H1 (cell line): ENCODE measurements at regions not wholly inside any gene's neighbourhood (a gene's known extent, or its start where the extent isn't known, plus 50 kb on each side); places are given as distances from the start of the nearest gene placed in this dataset.

Experiments
- CTCF ChIA-PET: fragments of 300-600 bp; sonication (Branson Sonifier 250); formaldehyde crosslinking; loops from one replicate; lab custom pipeline; 2021; ENCODE audit not compliant: partially characterized antibody; lab: Charles Lee
- POLR2A ChIA-PET: fragments of 300-600 bp; sonication (Branson Sonifier 250); formaldehyde crosslinking; loops from one replicate; lab custom pipeline; 2021; ENCODE audit warnings: inconsistent platforms; ENCODE audit not compliant: partially characterized antibody; lab: Charles Lee
- DNase-seq, 2 experiments: peaks; one replicate each; pipeline versions ENCODE4 v3.0.0 to v3.0.0-alpha.2; 2010 to 2022; ENCODE audit warnings: low spot score in 2 of 2, low read depth in 1 of 2, mixed read lengths in 1 of 2
- FAIRE-seq: peaks from 2 replicates; lab custom pipeline; 2011; peaks lifted over from hg19 to GRCh38; lab: Jason Lieb, UNC
- H2AFZ ChIP-seq: 2 replicates; pipeline ENCODE4 v1.8.1; 2012; ENCODE audit warnings: low read length, inconsistent platforms
- H2AK5ac ChIP-seq: 2 replicates; pipeline ENCODE4 v1.6.1; 2013; ENCODE audit warnings: low read depth, low read length
- H2BK120ac ChIP-seq: replicated peaks from 2 replicates; pipeline ENCODE3; 2013; ENCODE audit warnings: low read depth, low read length, inconsistent platforms
- H2BK12ac ChIP-seq: 2 replicates; pipeline ENCODE4 v1.6.1; 2013; ENCODE audit warnings: low read depth, low read length
- H2BK15ac ChIP-seq: 2 replicates; pipeline ENCODE4 v1.6.1; 2013; ENCODE audit warnings: low read length
- H2BK20ac ChIP-seq: 2 replicates; pipeline ENCODE4 v1.6.1; 2013; ENCODE audit warnings: low read length
- H2BK5ac ChIP-seq: 2 replicates; pipeline ENCODE4 v1.6.1; 2013; ENCODE audit warnings: low read depth, low read length
- H3K14ac ChIP-seq: 2 replicates; pipeline ENCODE4 v1.6.1; 2013; ENCODE audit warnings: inconsistent platforms; ENCODE audit not compliant: insufficient read length
- H3K18ac ChIP-seq: 2 replicates; pipeline ENCODE4 v1.6.1; 2013; ENCODE audit warnings: low read length; ENCODE audit errors: extremely low read depth
- H3K23ac ChIP-seq: 2 replicates; pipeline ENCODE4 v1.6.1; 2013; ENCODE audit warnings: inconsistent platforms; ENCODE audit not compliant: insufficient read length
- H3K23me2 ChIP-seq: 2 replicates; pipeline ENCODE4 v1.6.1; 2013; ENCODE audit warnings: low read depth, low read length
- H3K27ac ChIP-seq: 2 replicates; pipeline ENCODE4 v1.6.1; 2011; ENCODE audit warnings: low read depth, low read length, inconsistent platforms
- H3K27me3 ChIP-seq, 4 experiments: replicated peaks in 1 of 4; 1 replicate in 1 of 4; 2 replicates in 3 of 4; pipeline versions ENCODE4 v1.6.1 to v1.8.1; 2011 to 2013; ENCODE audit warnings: low read length in 3 of 4, mild to moderate bottlenecking in 3 of 4, inconsistent platforms in 2 of 4, mixed read lengths in 2 of 4, moderate library complexity in 1 of 4; ENCODE audit not compliant: control insufficient read depth in 3 of 4, insufficient read depth in 3 of 4; ENCODE audit errors: extremely low read depth in 1 of 4
- H3K36me3 ChIP-seq, 4 experiments: 2 replicates each; pipeline versions ENCODE4 v1.6.1 to v1.8.1; 2011 to 2013; ENCODE audit warnings: mild to moderate bottlenecking in 4 of 4, low read length in 3 of 4, moderate library complexity in 2 of 4, control low read depth in 1 of 4, inconsistent platforms in 1 of 4; ENCODE audit not compliant: insufficient read depth in 4 of 4, control insufficient read depth in 2 of 4
- H3K4ac ChIP-seq: replicated peaks from 2 replicates; pipeline ENCODE3; 2013; ENCODE audit warnings: low read length, low read depth, mixed read lengths, inconsistent platforms; ENCODE audit not compliant: insufficient read length
- H3K4me1 ChIP-seq, 4 experiments: replicated peaks in 1 of 4; 1 replicate in 1 of 4; 2 replicates in 3 of 4; pipeline versions ENCODE4 v1.6.1 to v1.8.1; 2011 to 2013; ENCODE audit warnings: low read length in 3 of 4, inconsistent platforms in 2 of 4, mixed read lengths in 1 of 4; ENCODE audit not compliant: insufficient read depth in 4 of 4, control insufficient read depth in 3 of 4
- H3K4me2 ChIP-seq, 2 experiments: 2 replicates each; pipeline versions ENCODE4 v1.6.1 to v1.8.1; 2011 to 2013; ENCODE audit warnings: low read depth in 2 of 2, low read length in 2 of 2, control low read depth in 1 of 2, inconsistent platforms in 1 of 2, mild to moderate bottlenecking in 1 of 2; ENCODE audit not compliant: insufficient read depth in 1 of 2
- H3K4me3 ChIP-seq, 4 experiments: fragments of 200-600, 300-600 bp in 1 of 4; sonication (generic), shearing (Covaris generic), sonication (Bioruptor Twin) in 1 of 4; 2 replicates each; pipeline versions ENCODE4 v1.5.1 to v1.8.1; 2011 to 2016; ENCODE audit warnings: low read length in 4 of 4, low read depth in 3 of 4, control low read depth in 2 of 4, inconsistent platforms in 2 of 4, mild to moderate bottlenecking in 2 of 4, mixed read lengths in 1 of 4, moderate library complexity in 1 of 4; ENCODE audit not compliant: insufficient read depth in 2 of 4; ENCODE audit errors: extremely low read depth in 1 of 4
- H3K56ac ChIP-seq: replicated peaks from 2 replicates; pipeline ENCODE3; 2013; ENCODE audit warnings: low read depth, mild to moderate bottlenecking, mixed read lengths, low read length, inconsistent platforms; ENCODE audit not compliant: insufficient read length
- H3K79me1 ChIP-seq: 2 replicates; pipeline ENCODE4 v1.6.1; 2013; ENCODE audit warnings: low read depth, low read length, control low read depth
- H3K79me2 ChIP-seq, 2 experiments: 2 replicates each; pipeline versions ENCODE4 v1.6.1 to v1.8.1; 2012 to 2013; ENCODE audit warnings: low read length in 2 of 2, mild to moderate bottlenecking in 2 of 2, inconsistent platforms in 1 of 2; ENCODE audit not compliant: insufficient read depth in 2 of 2, control insufficient read depth in 1 of 2
- H3K9ac ChIP-seq, 4 experiments: replicated peaks in 1 of 4; 1 replicate in 1 of 4; 2 replicates in 3 of 4; pipeline versions ENCODE4 v1.6.1 to v1.8.1; 2011 to 2013; ENCODE audit warnings: low read depth in 3 of 4, low read length in 3 of 4, control low read depth in 2 of 4, mild to moderate bottlenecking in 2 of 4, moderate library complexity in 2 of 4, inconsistent platforms in 1 of 4; ENCODE audit errors: extremely low read depth in 1 of 4
- H3K9me3 ChIP-seq, 2 experiments: 2 replicates each; pipeline versions ENCODE4 v1.6.1 to v1.8.1; 2012 to 2013; ENCODE audit warnings: mild to moderate bottlenecking in 2 of 2, moderate library complexity in 2 of 2, control low read depth in 1 of 2, inconsistent platforms in 1 of 2, low read depth in 1 of 2, low read length in 1 of 2, mixed read lengths in 1 of 2; ENCODE audit not compliant: insufficient read depth in 2 of 2
- H4K20me1 ChIP-seq, 2 experiments: replicated peaks in 1 of 2; 2 replicates each; pipeline versions ENCODE3 to v1.8.1; 2011 to 2013; ENCODE audit warnings: inconsistent platforms in 2 of 2, low read length in 2 of 2, mild to moderate bottlenecking in 1 of 2; ENCODE audit not compliant: insufficient read depth in 2 of 2, control insufficient read depth in 1 of 2
- H4K5ac ChIP-seq: 2 replicates; pipeline ENCODE4 v1.6.1; 2013; ENCODE audit warnings: low read length, low read depth, mixed read lengths, inconsistent platforms; ENCODE audit not compliant: insufficient read length
- H4K8ac ChIP-seq: 2 replicates; pipeline ENCODE4 v1.8.0; 2013; ENCODE audit warnings: mild to moderate bottlenecking, moderate library complexity, low read length, inconsistent platforms; ENCODE audit not compliant: insufficient read depth; ENCODE audit errors: extremely low read depth
- H4K91ac ChIP-seq: replicated peaks from 2 replicates; pipeline ENCODE3; 2013; ENCODE audit warnings: low read length, mixed read lengths, inconsistent platforms; ENCODE audit not compliant: insufficient read length
- WGBS, 2 experiments: shearing (Covaris generic) in 1 of 2; methylation state at CpG; one replicate each; pipeline versions ENCODE4 v1.1.6 to v1.1.7; 2013 to 2015; ENCODE audit warnings: low lambda C conversion rate in 2 of 2, mixed read lengths in 2 of 2, inconsistent platforms in 1 of 2, low coverage in 1 of 2, missing lambda C conversion rate in 1 of 2; ENCODE audit not compliant: insufficient replicate concordance in 2 of 2, insufficient coverage in 1 of 2, insufficient read length in 1 of 2; ENCODE audit errors: extremely low coverage in 1 of 2, missing lambda C conversion rate in 1 of 2; 5-methylcytosine and 5-hydroxymethylcytosine counted together
- TF ChIP-seq, protein P1 (sequence below): fragments of 300-600 bp; sonication (generic); IDR thresholded peaks from 2 replicates; pipeline ENCODE4 v1.7.1; 2012; ENCODE audit warnings: low read length, moderate library complexity, mild to moderate bottlenecking, inconsistent platforms; ENCODE audit not compliant: insufficient replicate concordance

DNA sequence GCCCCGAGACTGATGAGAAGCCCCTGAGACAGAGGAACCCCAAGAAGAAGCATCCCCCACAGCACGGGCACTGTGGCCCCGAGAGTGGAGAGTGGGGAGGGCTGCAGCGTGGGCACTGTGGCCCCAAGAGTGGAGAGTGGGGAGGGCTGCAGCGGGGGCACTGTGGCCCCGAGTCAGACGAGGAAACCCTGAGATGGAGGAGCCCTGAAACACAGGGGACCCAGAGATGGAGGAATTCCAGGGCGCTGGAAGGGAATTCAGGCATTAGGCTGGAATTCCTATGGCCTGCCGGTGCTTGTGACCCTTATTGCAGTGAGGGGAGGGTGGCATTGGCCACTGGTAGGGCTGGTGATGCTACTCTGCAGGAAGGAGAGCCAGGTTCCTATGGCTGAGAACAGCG is 168.6 kb upstream of the SHH start:
- H3K79me1 ChIP-seq: no peaks in the 10 kb centered on the region
- H2AK5ac ChIP-seq: no peak overlapping the region
- H4K20me1 ChIP-seq: no peaks in the 10 kb centered on the region
- no peak overlapping the region for H4K8ac ChIP-seq
- no peak overlapping the region for H3K14ac ChIP-seq
- no peak overlapping the region for H2BK20ac ChIP-seq
- peaks cover 7% of the 10 kb centered on the region; the same call in 1 of the 2 replicates for H3K23me2 ChIP-seq
- no peak overlapping the region for H2AFZ ChIP-seq
- H3K4me2 ChIP-seq: no peak overlapping the region
- DNase-seq (no peak), FAIRE-seq (no peak)
- no peak overlapping the region for H3K9ac ChIP-seq
- H3K23ac ChIP-seq: no peak overlapping the region
- H3K4me1 ChIP-seq: no peaks in the 10 kb centered on the region
- no peaks in the 10 kb centered on the region for H3K36me3 ChIP-seq
- POLR2A ChIA-PET: no interaction called here
- CTCF ChIA-PET: no interaction called here
- H3K27ac ChIP-seq: no peak overlapping the region
- no peak overlapping the region for H3K4ac ChIP-seq
- H4K91ac ChIP-seq: no peak overlapping the region
- H4K5ac ChIP-seq: no peak overlapping the region
- no peak overlapping the region for H3K4me3 ChIP-seq
- no peak overlapping the region for H2BK120ac ChIP-seq
- no peak overlapping the region for H2BK12ac ChIP-seq
- no peaks in the 10 kb centered on the region; a peak in 1 of 4 replicates for H3K9me3 ChIP-seq
- WGBS, 2 experiments: 97% methylated on average over 7 of the region's 10 CpGs; no CpG with 5 or more reads in 1 of the 2 experiments
- no peak overlapping the region for H3K18ac ChIP-seq
- H3K79me2 ChIP-seq: no peaks in the 10 kb centered on the region
- no peak overlapping the region for H3K56ac ChIP-seq
- no peak overlapping the region for H2BK5ac ChIP-seq
- no peaks in the 10 kb centered on the region for H3K27me3 ChIP-seq
- H2BK15ac ChIP-seq: no peak overlapping the region
- TF ChIP-seq, protein P1, sequence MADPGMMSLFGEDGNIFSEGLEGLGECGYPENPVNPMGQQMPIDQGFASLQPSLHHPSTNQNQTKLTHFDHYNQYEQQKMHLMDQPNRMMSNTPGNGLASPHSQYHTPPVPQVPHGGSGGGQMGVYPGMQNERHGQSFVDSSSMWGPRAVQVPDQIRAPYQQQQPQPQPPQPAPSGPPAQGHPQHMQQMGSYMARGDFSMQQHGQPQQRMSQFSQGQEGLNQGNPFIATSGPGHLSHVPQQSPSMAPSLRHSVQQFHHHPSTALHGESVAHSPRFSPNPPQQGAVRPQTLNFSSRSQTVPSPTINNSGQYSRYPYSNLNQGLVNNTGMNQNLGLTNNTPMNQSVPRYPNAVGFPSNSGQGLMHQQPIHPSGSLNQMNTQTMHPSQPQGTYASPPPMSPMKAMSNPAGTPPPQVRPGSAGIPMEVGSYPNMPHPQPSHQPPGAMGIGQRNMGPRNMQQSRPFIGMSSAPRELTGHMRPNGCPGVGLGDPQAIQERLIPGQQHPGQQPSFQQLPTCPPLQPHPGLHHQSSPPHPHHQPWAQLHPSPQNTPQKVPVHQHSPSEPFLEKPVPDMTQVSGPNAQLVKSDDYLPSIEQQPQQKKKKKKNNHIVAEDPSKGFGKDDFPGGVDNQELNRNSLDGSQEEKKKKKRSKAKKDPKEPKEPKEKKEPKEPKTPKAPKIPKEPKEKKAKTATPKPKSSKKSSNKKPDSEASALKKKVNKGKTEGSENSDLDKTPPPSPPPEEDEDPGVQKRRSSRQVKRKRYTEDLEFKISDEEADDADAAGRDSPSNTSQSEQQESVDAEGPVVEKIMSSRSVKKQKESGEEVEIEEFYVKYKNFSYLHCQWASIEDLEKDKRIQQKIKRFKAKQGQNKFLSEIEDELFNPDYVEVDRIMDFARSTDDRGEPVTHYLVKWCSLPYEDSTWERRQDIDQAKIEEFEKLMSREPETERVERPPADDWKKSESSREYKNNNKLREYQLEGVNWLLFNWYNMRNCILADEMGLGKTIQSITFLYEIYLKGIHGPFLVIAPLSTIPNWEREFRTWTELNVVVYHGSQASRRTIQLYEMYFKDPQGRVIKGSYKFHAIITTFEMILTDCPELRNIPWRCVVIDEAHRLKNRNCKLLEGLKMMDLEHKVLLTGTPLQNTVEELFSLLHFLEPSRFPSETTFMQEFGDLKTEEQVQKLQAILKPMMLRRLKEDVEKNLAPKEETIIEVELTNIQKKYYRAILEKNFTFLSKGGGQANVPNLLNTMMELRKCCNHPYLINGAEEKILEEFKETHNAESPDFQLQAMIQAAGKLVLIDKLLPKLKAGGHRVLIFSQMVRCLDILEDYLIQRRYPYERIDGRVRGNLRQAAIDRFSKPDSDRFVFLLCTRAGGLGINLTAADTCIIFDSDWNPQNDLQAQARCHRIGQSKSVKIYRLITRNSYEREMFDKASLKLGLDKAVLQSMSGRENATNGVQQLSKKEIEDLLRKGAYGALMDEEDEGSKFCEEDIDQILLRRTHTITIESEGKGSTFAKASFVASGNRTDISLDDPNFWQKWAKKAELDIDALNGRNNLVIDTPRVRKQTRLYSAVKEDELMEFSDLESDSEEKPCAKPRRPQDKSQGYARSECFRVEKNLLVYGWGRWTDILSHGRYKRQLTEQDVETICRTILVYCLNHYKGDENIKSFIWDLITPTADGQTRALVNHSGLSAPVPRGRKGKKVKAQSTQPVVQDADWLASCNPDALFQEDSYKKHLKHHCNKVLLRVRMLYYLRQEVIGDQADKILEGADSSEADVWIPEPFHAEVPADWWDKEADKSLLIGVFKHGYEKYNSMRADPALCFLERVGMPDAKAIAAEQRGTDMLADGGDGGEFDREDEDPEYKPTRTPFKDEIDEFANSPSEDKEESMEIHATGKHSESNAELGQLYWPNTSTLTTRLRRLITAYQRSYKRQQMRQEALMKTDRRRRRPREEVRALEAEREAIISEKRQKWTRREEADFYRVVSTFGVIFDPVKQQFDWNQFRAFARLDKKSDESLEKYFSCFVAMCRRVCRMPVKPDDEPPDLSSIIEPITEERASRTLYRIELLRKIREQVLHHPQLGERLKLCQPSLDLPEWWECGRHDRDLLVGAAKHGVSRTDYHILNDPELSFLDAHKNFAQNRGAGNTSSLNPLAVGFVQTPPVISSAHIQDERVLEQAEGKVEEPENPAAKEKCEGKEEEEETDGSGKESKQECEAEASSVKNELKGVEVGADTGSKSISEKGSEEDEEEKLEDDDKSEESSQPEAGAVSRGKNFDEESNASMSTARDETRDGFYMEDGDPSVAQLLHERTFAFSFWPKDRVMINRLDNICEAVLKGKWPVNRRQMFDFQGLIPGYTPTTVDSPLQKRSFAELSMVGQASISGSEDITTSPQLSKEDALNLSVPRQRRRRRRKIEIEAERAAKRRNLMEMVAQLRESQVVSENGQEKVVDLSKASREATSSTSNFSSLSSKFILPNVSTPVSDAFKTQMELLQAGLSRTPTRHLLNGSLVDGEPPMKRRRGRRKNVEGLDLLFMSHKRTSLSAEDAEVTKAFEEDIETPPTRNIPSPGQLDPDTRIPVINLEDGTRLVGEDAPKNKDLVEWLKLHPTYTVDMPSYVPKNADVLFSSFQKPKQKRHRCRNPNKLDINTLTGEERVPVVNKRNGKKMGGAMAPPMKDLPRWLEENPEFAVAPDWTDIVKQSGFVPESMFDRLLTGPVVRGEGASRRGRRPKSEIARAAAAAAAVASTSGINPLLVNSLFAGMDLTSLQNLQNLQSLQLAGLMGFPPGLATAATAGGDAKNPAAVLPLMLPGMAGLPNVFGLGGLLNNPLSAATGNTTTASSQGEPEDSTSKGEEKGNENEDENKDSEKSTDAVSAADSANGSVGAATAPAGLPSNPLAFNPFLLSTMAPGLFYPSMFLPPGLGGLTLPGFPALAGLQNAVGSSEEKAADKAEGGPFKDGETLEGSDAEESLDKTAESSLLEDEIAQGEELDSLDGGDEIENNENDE: no peak
